OCI-LY3 (cell line): ENCODE measurements at regions not wholly inside any gene's neighbourhood (a gene's known extent, or its start where the extent isn't known, plus 50 kb on each side); places are given as distances from the start of the nearest gene placed in this dataset.

Experiments used
- H2AFZ ChIP-seq: fragments of 200-600, 300-600 bp; shearing (Covaris generic); 2 replicates; pipeline ENCODE4 v1.6.0; 2014; ENCODE audit warnings: antibody characterized with exemption, low read depth, low read length
- H3K27ac ChIP-seq: fragments of 200-600, 300-600 bp; sonication (generic); 2 replicates; pipeline ENCODE4 v1.5.1; 2014; ENCODE audit warnings: mild to moderate bottlenecking, low read length, moderate library complexity, mixed read lengths
- H3K27me3 ChIP-seq: fragments of 200-600, 300-600 bp; sonication (generic); 2 replicates; pipeline ENCODE4 v1.6.1; 2014; ENCODE audit warnings: low read depth, low read length, mixed read lengths
- H3K36me3 ChIP-seq: fragments of 200-600, 300-600 bp; sonication (generic); replicated peaks from 2 replicates; pipeline ENCODE3; 2014; ENCODE audit warnings: low read depth, low read length, mixed read lengths
- H3K4me1 ChIP-seq: fragments of 300-600, 200-600 bp; sonication (generic); 2 replicates; pipeline ENCODE4 v1.6.1; 2014; ENCODE audit warnings: low read length, mixed read lengths
- H3K4me2 ChIP-seq: fragments of 200-600, 300-600 bp; sonication (generic); 2 replicates; pipeline ENCODE4 v1.6.1; 2014; ENCODE audit warnings: low read length, mixed read lengths
- H3K4me3 ChIP-seq: fragments of 300-600, 200-600 bp; sonication (generic); 2 replicates; pipeline ENCODE4 v1.5.1; 2014; ENCODE audit warnings: antibody characterized with exemption, mild to moderate bottlenecking, low read length, moderate library complexity
- H3K79me2 ChIP-seq: fragments of 300-600, 200-600 bp; shearing (Covaris generic); 2 replicates; pipeline ENCODE4 v1.6.1; 2014; ENCODE audit warnings: mild to moderate bottlenecking, low read length, mixed read lengths
- H3K9ac ChIP-seq: fragments of 300-600, 200-600 bp; shearing (Covaris generic); 2 replicates; pipeline ENCODE4 v1.6.0; 2014; ENCODE audit warnings: mild to moderate bottlenecking, low read length, moderate library complexity
- H3K9me3 ChIP-seq: fragments of 200-600, 300-600 bp; shearing (Covaris generic); 2 replicates; pipeline ENCODE4 v1.6.1; 2014; ENCODE audit warnings: low read length, mixed read lengths; ENCODE audit not compliant: insufficient read depth
- H4K20me1 ChIP-seq: fragments of 200-600, 300-600 bp; sonication (generic); 2 replicates; pipeline ENCODE4 v1.6.1; 2016; ENCODE audit warnings: low read length, mixed read lengths; ENCODE audit not compliant: insufficient read depth
- EZH2phosphoT487 ChIP-seq: fragments of 200-600 bp; shearing (Covaris generic); IDR thresholded peaks from 2 replicates; pipeline ENCODE4 v1.6.1; 2018; ENCODE audit warnings: antibody characterized with exemption, mixed run types, low read depth
- TF ChIP-seq, protein P1 (sequence below): fragments of 200-600, 300-600 bp; sonication (generic); IDR thresholded peaks from 2 replicates; pipeline ENCODE4 v1.5.1; 2014; ENCODE audit warnings: antibody characterized with exemption, low read length, low read depth

- no peaks in the 10 kb centered on the region for H3K36me3 ChIP-seq
- H3K27me3 ChIP-seq, result peaks cover 37% of the 10 kb centered on the region
- no peaks in the 10 kb centered on the region for H3K79me2 ChIP-seq
- no peak overlapping the region for H3K4me2 ChIP-seq
- H3K9ac ChIP-seq, result no peak overlapping the region
- H4K20me1 ChIP-seq, result no peaks in the 10 kb centered on the region
- H3K4me1 ChIP-seq, result no peaks in the 10 kb centered on the region
- H3K4me3 ChIP-seq, result no peak overlapping the region
- no peak for TF ChIP-seq EZH2phosphoT487
- TF ChIP-seq, protein P1, sequence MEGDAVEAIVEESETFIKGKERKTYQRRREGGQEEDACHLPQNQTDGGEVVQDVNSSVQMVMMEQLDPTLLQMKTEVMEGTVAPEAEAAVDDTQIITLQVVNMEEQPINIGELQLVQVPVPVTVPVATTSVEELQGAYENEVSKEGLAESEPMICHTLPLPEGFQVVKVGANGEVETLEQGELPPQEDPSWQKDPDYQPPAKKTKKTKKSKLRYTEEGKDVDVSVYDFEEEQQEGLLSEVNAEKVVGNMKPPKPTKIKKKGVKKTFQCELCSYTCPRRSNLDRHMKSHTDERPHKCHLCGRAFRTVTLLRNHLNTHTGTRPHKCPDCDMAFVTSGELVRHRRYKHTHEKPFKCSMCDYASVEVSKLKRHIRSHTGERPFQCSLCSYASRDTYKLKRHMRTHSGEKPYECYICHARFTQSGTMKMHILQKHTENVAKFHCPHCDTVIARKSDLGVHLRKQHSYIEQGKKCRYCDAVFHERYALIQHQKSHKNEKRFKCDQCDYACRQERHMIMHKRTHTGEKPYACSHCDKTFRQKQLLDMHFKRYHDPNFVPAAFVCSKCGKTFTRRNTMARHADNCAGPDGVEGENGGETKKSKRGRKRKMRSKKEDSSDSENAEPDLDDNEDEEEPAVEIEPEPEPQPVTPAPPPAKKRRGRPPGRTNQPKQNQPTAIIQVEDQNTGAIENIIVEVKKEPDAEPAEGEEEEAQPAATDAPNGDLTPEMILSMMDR, result no peak
- no peaks in the 10 kb centered on the region for H3K9me3 ChIP-seq
- no peak overlapping the region for H3K27ac ChIP-seq
- no peak overlapping the region for H2AFZ ChIP-seq
These were observed 91.1 kb upstream of the PRSS58 start for GRCh38 chr7:142348921-142349405.

DNA sequence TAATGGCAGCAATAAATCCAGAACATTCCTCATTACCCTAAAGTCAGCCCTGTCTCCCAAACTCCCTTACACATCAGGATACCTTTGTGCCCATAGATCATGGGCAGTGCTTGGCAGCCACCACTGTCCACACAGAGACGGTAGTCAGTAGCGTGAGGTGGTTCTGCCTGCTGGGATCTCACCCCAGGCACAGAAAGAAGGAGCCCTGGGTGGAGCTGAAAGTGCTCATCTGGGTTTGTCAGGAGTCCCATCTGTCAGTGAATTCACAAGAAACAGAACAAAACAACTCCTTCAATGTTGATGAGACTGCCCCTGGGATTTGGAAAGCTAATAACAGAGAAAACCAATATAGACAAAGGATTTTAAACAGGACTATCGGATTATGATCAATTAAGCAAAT lies 90.2 kb upstream of the PRSS58 start:
- TF ChIP-seq EZH2phosphoT487, result no peak
- TF ChIP-seq, protein P1, result no peak
- H3K27ac ChIP-seq, result no peak overlapping the region
- no peaks in the 10 kb centered on the region for H3K79me2 ChIP-seq
- H4K20me1 ChIP-seq, result no peaks in the 10 kb centered on the region
- peaks cover 46% of the 10 kb centered on the region for H3K27me3 ChIP-seq
- no peak overlapping the region for H3K4me2 ChIP-seq
- no peak overlapping the region for H3K9ac ChIP-seq
- no peaks in the 10 kb centered on the region for H3K4me1 ChIP-seq
- no peak overlapping the region for H3K4me3 ChIP-seq
- H3K36me3 ChIP-seq, result no peaks in the 10 kb centered on the region
- no peak overlapping the region for H2AFZ ChIP-seq
- no peaks in the 10 kb centered on the region for H3K9me3 ChIP-seq

GRCh38 chr7:142347091-142347490 lies 89.2 kb upstream of the PRSS58 start:
- Histone ChIP-seq H3K4me3 (no peak overlapping the region), H2AFZ (no peak overlapping the region), H3K9me3 (no peaks in the 10 kb centered on the region), H3K36me3 (no peaks in the 10 kb centered on the region), H3K79me2 (no peaks in the 10 kb centered on the region), H3K27me3 (peaks cover 50% of the 10 kb centered on the region), H3K9ac (no peak overlapping the region), H4K20me1 (no peaks in the 10 kb centered on the region), H3K4me1 (no peaks in the 10 kb centered on the region), H3K4me2 (no peak overlapping the region), H3K27ac (no peak overlapping the region)
- TF ChIP-seq EZH2phosphoT487, result no peak
- TF ChIP-seq, protein P1, result no peak

DNA sequence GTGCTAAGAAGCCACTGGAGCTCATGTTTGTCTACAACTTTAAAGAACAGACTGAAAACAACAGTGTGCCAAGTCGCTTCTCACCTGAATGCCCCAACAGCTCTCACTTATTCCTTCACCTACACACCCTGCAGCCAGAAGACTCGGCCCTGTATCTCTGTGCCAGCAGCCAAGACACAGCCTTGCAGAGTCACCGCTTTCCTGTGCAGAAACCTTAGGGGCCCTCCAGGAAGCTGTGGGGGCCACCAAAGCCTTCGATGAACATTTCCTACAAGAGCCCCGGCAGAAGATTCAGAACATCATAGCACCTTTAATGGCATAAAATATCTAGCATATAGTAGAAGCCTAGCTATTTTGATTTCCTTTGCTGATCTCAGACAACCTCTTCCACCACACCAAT lies 88.0 kb upstream of the PRSS58 start:
- no peak overlapping the region for H3K4me3 ChIP-seq

More for the DNA sequence above, 88.0 kb upstream of the PRSS58 start:
- H2AFZ ChIP-seq, result no peak overlapping the region
- no peak overlapping the region for H3K27ac ChIP-seq
- no peaks in the 10 kb centered on the region for H3K9me3 ChIP-seq
- no peak overlapping the region for H3K4me2 ChIP-seq
- H3K4me1 ChIP-seq, result no peaks in the 10 kb centered on the region
- H3K36me3 ChIP-seq, result no peaks in the 10 kb centered on the region
- H3K27me3 ChIP-seq, result peaks cover 52% of the 10 kb centered on the region
- no peak overlapping the region for H3K9ac ChIP-seq
- no peak for TF ChIP-seq EZH2phosphoT487
- TF ChIP-seq, protein P1, result no peak
- H4K20me1 ChIP-seq, result no peaks in the 10 kb centered on the region
- no peaks in the 10 kb centered on the region for H3K79me2 ChIP-seq
